ENCODE measurements at regions not wholly inside any gene's neighbourhood (a gene's known extent, or its start where the extent isn't known, plus 50 kb on each side); places are given as distances from the start of the nearest gene placed in this dataset.
A peak's percentile ranks its signal among the peaks of the same experiment; 100 is the strongest.

DNA sequence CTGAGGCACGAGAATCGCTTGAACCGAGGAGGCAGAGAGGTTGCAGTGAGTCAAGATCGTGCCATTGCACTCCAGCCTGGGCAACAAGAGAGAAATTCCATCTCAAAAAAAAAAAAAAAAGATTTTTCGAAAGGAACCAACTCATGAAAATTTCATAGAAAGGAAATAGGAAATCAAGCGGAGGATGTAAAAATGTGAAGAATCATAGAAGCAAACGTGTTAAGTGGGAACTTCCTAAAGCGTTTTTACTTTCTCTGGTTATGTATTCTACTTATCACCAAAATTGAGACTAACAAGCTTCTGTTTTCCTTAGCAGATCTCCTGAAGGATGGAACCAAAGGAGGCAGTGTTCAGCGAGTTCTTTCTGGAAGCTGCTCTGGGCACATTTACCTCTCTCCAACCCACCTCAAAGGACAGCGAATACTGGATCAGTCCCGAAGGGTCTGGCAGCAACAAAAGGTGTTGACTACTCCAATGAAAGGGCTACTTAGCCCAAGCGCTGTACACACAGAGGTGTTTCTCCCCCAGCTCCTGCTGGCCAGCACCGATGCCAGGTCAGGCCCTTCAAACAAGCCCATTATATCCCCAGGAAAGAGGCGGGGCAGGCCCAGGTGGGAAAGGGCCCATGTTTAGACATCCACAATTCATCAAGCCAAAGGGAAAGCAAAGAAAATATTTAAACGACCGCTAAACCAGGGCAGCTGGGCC is 327.5 kb upstream of the JARID2 start:
- intact Hi-C loops (cut with micrococcal nuclease): no loop called here

DNA sequence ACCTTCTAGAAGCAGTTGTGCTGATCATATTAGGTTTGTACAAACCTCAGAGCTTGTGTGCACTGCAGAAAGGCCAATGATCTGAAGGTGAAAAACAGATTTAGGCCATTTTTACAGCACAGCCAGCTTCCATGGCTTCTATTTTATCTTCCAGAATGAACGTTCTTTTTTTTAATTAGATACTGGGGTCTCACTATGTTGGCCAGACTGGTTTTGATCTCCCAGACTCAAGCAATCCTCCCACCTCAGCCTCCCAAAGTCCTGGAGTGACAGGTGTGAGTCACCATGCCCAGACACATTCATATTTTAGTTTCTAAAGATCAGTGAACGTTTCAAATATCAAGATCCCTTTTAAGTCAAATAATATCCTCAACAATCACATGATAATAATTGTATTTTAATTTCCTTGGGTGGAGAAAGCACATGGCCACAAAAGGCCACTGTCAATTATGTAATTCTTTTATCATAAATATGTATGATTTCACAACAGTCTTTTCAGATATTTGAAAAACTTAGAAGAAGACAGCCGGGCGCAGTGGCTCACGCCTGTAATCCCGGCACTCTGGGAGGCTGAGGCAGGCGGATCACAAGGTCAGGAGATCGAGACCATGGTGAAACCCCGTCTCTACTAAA is 326.7 kb upstream of the JARID2 start:
- TF ChIP-seq, protein P1, sequence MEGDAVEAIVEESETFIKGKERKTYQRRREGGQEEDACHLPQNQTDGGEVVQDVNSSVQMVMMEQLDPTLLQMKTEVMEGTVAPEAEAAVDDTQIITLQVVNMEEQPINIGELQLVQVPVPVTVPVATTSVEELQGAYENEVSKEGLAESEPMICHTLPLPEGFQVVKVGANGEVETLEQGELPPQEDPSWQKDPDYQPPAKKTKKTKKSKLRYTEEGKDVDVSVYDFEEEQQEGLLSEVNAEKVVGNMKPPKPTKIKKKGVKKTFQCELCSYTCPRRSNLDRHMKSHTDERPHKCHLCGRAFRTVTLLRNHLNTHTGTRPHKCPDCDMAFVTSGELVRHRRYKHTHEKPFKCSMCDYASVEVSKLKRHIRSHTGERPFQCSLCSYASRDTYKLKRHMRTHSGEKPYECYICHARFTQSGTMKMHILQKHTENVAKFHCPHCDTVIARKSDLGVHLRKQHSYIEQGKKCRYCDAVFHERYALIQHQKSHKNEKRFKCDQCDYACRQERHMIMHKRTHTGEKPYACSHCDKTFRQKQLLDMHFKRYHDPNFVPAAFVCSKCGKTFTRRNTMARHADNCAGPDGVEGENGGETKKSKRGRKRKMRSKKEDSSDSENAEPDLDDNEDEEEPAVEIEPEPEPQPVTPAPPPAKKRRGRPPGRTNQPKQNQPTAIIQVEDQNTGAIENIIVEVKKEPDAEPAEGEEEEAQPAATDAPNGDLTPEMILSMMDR (IDR thresholded peaks at IDR 0.05; ENCODE audit: borderline replicate concordance): no peak
- intact Hi-C loops (cut with micrococcal nuclease): no loop called here

More for the DNA sequence above, 327.5 kb upstream of the JARID2 start:
- no peak for DNase-seq
- Histone ChIP-seq H3K9me3 (replicated peaks) (no peaks in the 10 kb centered on the region), H3K36me3 (no peaks in the 10 kb centered on the region), H3K4me1 (peaks cover 13% of the 10 kb centered on the region), H3K27ac (replicated peaks) (no peak overlapping the region), H3K4me3 (no peak overlapping the region), H3K27me3 (ENCODE audit: low read depth) (no peaks in the 10 kb centered on the region)
- TF ChIP-seq, protein P1 (IDR thresholded peaks at IDR 0.05; ENCODE audit: borderline replicate concordance): no peak

DNA sequence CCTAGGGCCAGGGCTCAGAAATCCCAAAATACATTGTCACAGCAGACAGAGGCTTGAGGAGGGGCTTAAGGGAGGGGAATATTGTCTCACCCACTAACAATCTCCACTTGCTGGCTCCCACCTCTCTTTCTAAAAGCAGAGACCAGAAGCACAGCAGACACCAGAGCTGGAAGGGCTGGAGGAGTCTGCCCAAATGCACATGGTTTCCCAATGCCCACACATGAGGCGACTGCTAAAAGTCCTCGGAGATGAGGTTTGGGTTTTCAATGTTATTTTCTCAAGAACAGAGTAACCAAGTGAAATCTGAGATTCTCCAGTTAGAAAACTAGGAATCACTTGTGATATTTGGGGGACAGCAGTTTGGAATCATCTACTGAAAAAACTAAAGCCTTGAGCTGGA is 325.6 kb upstream of the JARID2 start:
- DNase-seq: no peak
- Histone ChIP-seq H3K27ac (replicated peaks) (peak overlapping the region; percentile 51), H3K4me3 (no peak overlapping the region), H3K9me3 (replicated peaks) (no peaks in the 10 kb centered on the region), H3K4me1 (peaks cover 21% of the 10 kb centered on the region), H3K36me3 (no peaks in the 10 kb centered on the region), H3K27me3 (ENCODE audit: low read depth) (no peaks in the 10 kb centered on the region)
- intact Hi-C loops (cut with micrococcal nuclease): no loop called here
- TF ChIP-seq, protein P1 (IDR thresholded peaks at IDR 0.05; ENCODE audit: borderline replicate concordance): no peak

More for the DNA sequence above, 326.7 kb upstream of the JARID2 start:
- no peaks in the 10 kb centered on the region for H3K9me3 ChIP-seq (replicated peaks)
- no peaks in the 10 kb centered on the region for H3K27me3 ChIP-seq (ENCODE audit: low read depth)
- H3K4me1 ChIP-seq: peaks cover 13% of the 10 kb centered on the region
- no peak overlapping the region for H3K27ac ChIP-seq (replicated peaks)
- H3K4me3 ChIP-seq: no peak overlapping the region
- no peak for DNase-seq
- H3K36me3 ChIP-seq: no peaks in the 10 kb centered on the region

DNA sequence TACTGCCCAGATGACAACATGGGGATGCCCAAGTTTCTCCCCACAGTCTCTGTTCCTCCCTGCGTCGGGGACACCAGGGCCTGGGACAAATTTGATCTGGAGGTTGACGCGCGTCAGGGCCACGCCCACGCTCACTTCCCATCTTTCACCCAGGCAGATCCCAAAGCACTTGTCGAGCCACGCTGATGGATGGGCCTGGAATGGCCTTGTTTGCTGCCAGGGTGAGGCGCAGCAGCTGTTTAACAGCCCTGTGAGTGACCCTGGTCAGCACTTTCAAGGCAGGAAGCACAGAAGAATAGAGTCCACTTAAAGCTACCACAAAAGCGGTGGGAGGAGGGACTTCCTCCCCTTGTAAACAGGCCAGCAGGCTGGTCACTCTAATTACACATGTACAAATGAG is 324.7 kb upstream of the JARID2 start:
- TF ChIP-seq, protein P1 (IDR thresholded peaks at IDR 0.05; ENCODE audit: borderline replicate concordance): peak; percentile 22
- H3K27ac ChIP-seq (replicated peaks): peak overlapping the region; percentile 51
- intact Hi-C loops (cut with micrococcal nuclease): no loop called here
- H3K4me1 ChIP-seq: peaks cover 26% of the 10 kb centered on the region
- DNase-seq: peak; percentile 69
- H3K9me3 ChIP-seq (replicated peaks): no peaks in the 10 kb centered on the region
- no peaks in the 10 kb centered on the region for H3K36me3 ChIP-seq
- H3K4me3 ChIP-seq: no peak overlapping the region
- H3K27me3 ChIP-seq (ENCODE audit: low read depth): no peaks in the 10 kb centered on the region

DNA sequence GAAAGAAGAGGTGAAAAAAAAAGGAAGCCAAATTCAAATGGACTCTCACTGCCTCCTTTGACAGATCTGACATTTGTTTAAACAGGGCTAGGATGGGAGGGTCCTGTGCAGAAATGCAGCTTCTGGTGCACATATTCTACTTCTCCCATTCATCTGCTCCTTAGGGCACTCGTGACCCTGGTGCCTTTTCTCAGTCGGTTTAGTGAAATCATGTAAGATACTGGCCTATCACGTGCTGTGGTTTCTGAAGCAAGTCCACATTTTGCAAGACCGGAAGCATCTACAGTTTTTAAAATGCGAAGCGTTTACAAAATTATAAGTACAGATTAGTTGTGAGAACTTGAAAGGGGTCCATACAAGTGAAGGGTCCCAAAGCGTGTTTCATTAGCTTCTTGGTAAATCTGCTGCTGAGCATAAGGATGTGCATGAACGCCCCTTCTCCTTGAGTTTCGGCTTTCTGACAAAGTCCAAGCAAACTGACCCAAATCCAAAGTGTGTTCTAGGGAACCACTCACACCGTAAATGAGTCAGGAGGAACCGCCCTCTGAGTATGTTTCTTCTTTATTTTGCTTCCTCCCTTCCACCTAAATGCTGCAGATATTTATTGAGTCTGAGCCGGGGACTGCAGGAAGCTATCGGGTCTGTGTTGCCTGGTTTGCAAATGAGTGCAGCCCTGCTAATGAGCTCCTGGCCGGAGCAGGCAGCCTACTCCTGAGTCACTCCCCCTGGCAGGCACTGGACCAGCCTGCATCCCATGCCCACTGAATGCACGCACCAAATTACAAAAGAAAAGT is 323.8 kb upstream of the JARID2 start:
- no peak for DNase-seq
- no peaks in the 10 kb centered on the region for H3K27me3 ChIP-seq (ENCODE audit: low read depth)
- TF ChIP-seq, protein P1 (IDR thresholded peaks at IDR 0.05; ENCODE audit: borderline replicate concordance): no peak
- no peaks in the 10 kb centered on the region for H3K9me3 ChIP-seq (replicated peaks)
- peak overlapping the region; percentile 51 for H3K27ac ChIP-seq (replicated peaks)
- H3K4me3 ChIP-seq: no peak overlapping the region
- no peaks in the 10 kb centered on the region for H3K36me3 ChIP-seq
- intact Hi-C loops (cut with micrococcal nuclease): no loop called here
- H3K4me1 ChIP-seq: peaks cover 26% of the 10 kb centered on the region
